HG03108 (cell line): ENCODE measurements at regions not wholly inside any gene's neighbourhood (a gene's known extent, or its start where the extent isn't known, plus 50 kb on each side); places are given as distances from the start of the nearest gene placed in this dataset.
"Not testable (repeated sequence)": the region's sequence is repeated elsewhere in the genome, so short reads cannot be mapped to it uniquely, and the experiment has no call there.

Source experiments
- ATAC-seq: cut with Tn5 transposase; IDR thresholded peaks from one replicate; pipeline ENCODE4 v1.9.1; 2021; ENCODE audit warnings: moderate library complexity; ENCODE audit not compliant: unreplicated experiment

GRCh38 chr15:100720406-100720967 lies 118.1 kb downstream of the ASB7 start:
- ATAC-seq, result no peak

- ATAC-seq, result no peak
Observed at GRCh38 chr15:100721758-100722550, 119.6 kb downstream of the ASB7 start.

- ATAC-seq, result no peak
Observed at GRCh38 chr15:100722551-100723314, 120.3 kb downstream of the ASB7 start.

- ATAC-seq, result no peak
Observed at GRCh38 chr15:100723315-100723801, 121.0 kb downstream of the ASB7 start.

GRCh38 chr15:100725121-100726069 lies 123.0 kb downstream of the ASB7 start:
- ATAC-seq, result no peak

- ATAC-seq, result no peak
Observed at GRCh38 chr15:100726070-100726420, 123.7 kb downstream of the ASB7 start.

- ATAC-seq, result no peak
Observed at GRCh38 chr15:100726421-100727190, 124.2 kb downstream of the ASB7 start.

- no peak for ATAC-seq
Observed at GRCh38 chr15:100727291-100727851, 125.0 kb downstream of the ASB7 start.

GRCh38 chr15:100728371-100729201 lies 126.2 kb downstream of the ASB7 start:
- no peak for ATAC-seq

GRCh38 chr15:100729461-100729860 lies 127.1 kb downstream of the ASB7 start:
- ATAC-seq, result no peak

GRCh38 chr15:100730129-100730528 lies 127.7 kb downstream of the ASB7 start:
- no peak for ATAC-seq

- no peak for ATAC-seq
Observed at GRCh38 chr15:100730655-100731266, 128.4 kb downstream of the ASB7 start.

- no peak for ATAC-seq
Observed at GRCh38 chr15:100731267-100732152, 129.1 kb downstream of the ASB7 start.

GRCh38 chr15:100732211-100733055 lies 130.0 kb downstream of the ASB7 start:
- no peak for ATAC-seq

- ATAC-seq, result no peak
Observed at GRCh38 chr15:100733101-100733842, 130.9 kb downstream of the ASB7 start.

- not testable (repeated sequence) for ATAC-seq
Observed at GRCh38 chr15:100733843-100734185, 131.4 kb downstream of the ASB7 start.
